GM18519 (cell line): ENCODE measurements at regions not wholly inside any gene's neighbourhood (a gene's known extent, or its start where the extent isn't known, plus 50 kb on each side); places are given as distances from the start of the nearest gene placed in this dataset.
"Not testable (repeated sequence)": the region's sequence is repeated elsewhere in the genome, so short reads cannot be mapped to it uniquely, and the experiment has no call there.

ENCODE experiments used
- ATAC-seq: cut with Tn5 transposase; IDR thresholded peaks from one replicate; pipeline ENCODE4 v1.9.1; 2021; ENCODE audit warnings: mild to moderate bottlenecking, moderate library complexity; ENCODE audit not compliant: unreplicated experiment, low FRiP score

GRCh38 chr14:106436310-106436905 is 910.0 kb downstream of the TMEM121 start:
- no peak for ATAC-seq

- no peak for ATAC-seq
These were observed 916.5 kb downstream of the TMEM121 start for GRCh38 chr14:106442857-106443256.

- ATAC-seq = no peak
These were observed 928.6 kb downstream of the TMEM121 start for GRCh38 chr14:106455026-106455425.

GRCh38 chr14:106459971-106460730 is 933.8 kb downstream of the TMEM121 start:
- no peak for ATAC-seq

GRCh38 chr14:106460916-106461315 is 934.5 kb downstream of the TMEM121 start:
- ATAC-seq = no peak

- not testable (repeated sequence) for ATAC-seq
These were observed 940.1 kb downstream of the TMEM121 start for GRCh38 chr14:106466483-106466882.

- not testable (repeated sequence) for ATAC-seq
These were observed 942.5 kb downstream of the TMEM121 start for GRCh38 chr14:106468869-106469268.

GRCh38 chr14:106470028-106470427 is 943.6 kb downstream of the TMEM121 start:
- not testable (repeated sequence) for ATAC-seq

GRCh38 chr14:106474261-106475028 is 948.1 kb downstream of the TMEM121 start:
- ATAC-seq = not testable (repeated sequence)

GRCh38 chr14:106475214-106475613 is 948.8 kb downstream of the TMEM121 start:
- not testable (repeated sequence) for ATAC-seq

- ATAC-seq = not testable (repeated sequence)
These were observed 951.2 kb downstream of the TMEM121 start for GRCh38 chr14:106477600-106477999.

GRCh38 chr14:106480287-106480686 is 953.9 kb downstream of the TMEM121 start:
- ATAC-seq = not testable (repeated sequence)

GRCh38 chr14:106482213-106482612 is 955.8 kb downstream of the TMEM121 start:
- not testable (repeated sequence) for ATAC-seq

GRCh38 chr14:106487600-106487999 is 961.2 kb downstream of the TMEM121 start:
- ATAC-seq = no peak

- ATAC-seq = no peak
These were observed 961.9 kb downstream of the TMEM121 start for GRCh38 chr14:106488291-106488690.

GRCh38 chr14:106489112-106489881 is 962.9 kb downstream of the TMEM121 start:
- no peak for ATAC-seq

- no peak for ATAC-seq
These were observed 964.1 kb downstream of the TMEM121 start for GRCh38 chr14:106490442-106490841.

- ATAC-seq = no peak
These were observed 965.5 kb downstream of the TMEM121 start for GRCh38 chr14:106491851-106492250.

GRCh38 chr14:106493962-106494823 is 967.8 kb downstream of the TMEM121 start:
- no peak for ATAC-seq

GRCh38 chr14:106500571-106500970 is 974.2 kb downstream of the TMEM121 start:
- no peak for ATAC-seq
